ENCODE measurements at regions not wholly inside any gene's neighbourhood (a gene's known extent, or its start where the extent isn't known, plus 50 kb on each side); places are given as distances from the start of the nearest gene placed in this dataset.
"Not testable (repeated sequence)": the region's sequence is repeated elsewhere in the genome, so short reads cannot be mapped to it uniquely, and the experiment has no call there.

GRCh38 chr12:127153996-127154395, 1113.0 kb upstream of the TMEM132C start:
- no peak overlapping the region for H3K27ac ChIP-seq (ENCODE audit: low read length)
- WGBS (ENCODE audit: insufficient coverage), result 90% methylated on average over 14 of the region's 15 CpGs
- no peak for ATAC-seq

DNA sequence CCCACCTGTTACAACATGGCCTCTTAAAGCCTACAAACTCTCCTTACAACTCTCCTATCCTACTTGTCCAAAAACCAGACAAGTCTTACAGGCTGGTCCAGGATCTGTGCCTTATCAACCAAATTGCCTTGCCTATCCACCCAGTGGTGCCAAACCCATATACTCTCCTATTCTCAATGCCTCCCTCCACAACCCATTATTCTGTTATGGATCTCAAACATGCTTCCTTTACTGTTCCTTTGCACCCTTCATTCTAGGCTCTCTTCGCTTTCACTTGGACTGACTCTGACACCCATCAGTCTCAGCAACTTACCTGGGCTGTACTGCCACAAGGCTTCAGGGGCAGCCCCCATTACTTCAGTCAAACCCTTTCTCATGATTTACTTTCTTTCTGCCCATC, 1112.1 kb upstream of the TMEM132C start:
- H3K27me3 ChIP-seq (ENCODE audit: control insufficient read depth, insufficient read depth, low read length); intact Hi-C loops (cut with micrococcal nuclease); DNase-seq; H3K4me1 Mint-ChIP-seq; H3K36me3 Mint-ChIP-seq; H3K27ac ChIP-seq (ENCODE audit: low read length); H3K4me1 ChIP-seq (ENCODE audit: control insufficient read depth, insufficient read depth, low read length); ATAC-seq; H3K4me3 ChIP-seq (ENCODE audit: low read length); H3K4me3 Mint-ChIP-seq; H3K27ac Mint-ChIP-seq; H3K27me3 Mint-ChIP-seq (ENCODE audit: low read depth in 2 of 2); H3K36me3 ChIP-seq (ENCODE audit: control insufficient read depth, insufficient read depth, low read length); H3K9me3 Mint-ChIP-seq; H3K9me3 ChIP-seq (ENCODE audit: control insufficient read depth, insufficient read depth, low read length): not testable (repeated sequence)
- WGBS (ENCODE audit: insufficient coverage), result 98% methylated on average over 1 of the region's 1 CpG

More at GRCh38 chr12:127153996-127154395, 1113.0 kb upstream of the TMEM132C start:
- H3K4me1 ChIP-seq (ENCODE audit: control insufficient read depth, insufficient read depth, low read length), result no peaks in the 10 kb centered on the region
- Mint-ChIP-seq H3K27me3 (ENCODE audit: low read depth in 2 of 2) (no peaks in the 10 kb centered on the region), H3K4me1 (no peaks in the 10 kb centered on the region), H3K4me3 (no peak overlapping the region), H3K36me3 (no peaks in the 10 kb centered on the region), H3K27ac (no peak overlapping the region), H3K9me3 (no peaks in the 10 kb centered on the region)
- H3K36me3 ChIP-seq (ENCODE audit: control insufficient read depth, insufficient read depth, low read length), result no peaks in the 10 kb centered on the region
- DNase-seq, result no peak
- no peaks in the 10 kb centered on the region for H3K27me3 ChIP-seq (ENCODE audit: control insufficient read depth, insufficient read depth, low read length)
- no peak for TF ChIP-seq CTCF (IDR thresholded peaks at IDR 0.05)
- H3K9me3 ChIP-seq (ENCODE audit: control insufficient read depth, insufficient read depth, low read length), result no peaks in the 10 kb centered on the region
- intact Hi-C loops (cut with micrococcal nuclease), result no loop called here
- H3K4me3 ChIP-seq (ENCODE audit: low read length), result no peak overlapping the region

- H3K36me3 Mint-ChIP-seq; DNase-seq; H3K4me3 Mint-ChIP-seq; H3K36me3 ChIP-seq (ENCODE audit: control insufficient read depth, insufficient read depth, low read length); H3K9me3 ChIP-seq (ENCODE audit: control insufficient read depth, insufficient read depth, low read length); intact Hi-C loops (cut with micrococcal nuclease); H3K27me3 Mint-ChIP-seq (ENCODE audit: low read depth in 2 of 2); H3K4me1 Mint-ChIP-seq; H3K27ac ChIP-seq (ENCODE audit: low read length); H3K27me3 ChIP-seq (ENCODE audit: control insufficient read depth, insufficient read depth, low read length); ATAC-seq; H3K27ac Mint-ChIP-seq; H3K4me1 ChIP-seq (ENCODE audit: control insufficient read depth, insufficient read depth, low read length); H3K9me3 Mint-ChIP-seq; H3K4me3 ChIP-seq (ENCODE audit: low read length): not testable (repeated sequence)
- WGBS (ENCODE audit: insufficient coverage), result 78% methylated on average over 5 of the region's 5 CpGs
These were observed 1110.9 kb upstream of the TMEM132C start for GRCh38 chr12:127155935-127156619.

DNA sequence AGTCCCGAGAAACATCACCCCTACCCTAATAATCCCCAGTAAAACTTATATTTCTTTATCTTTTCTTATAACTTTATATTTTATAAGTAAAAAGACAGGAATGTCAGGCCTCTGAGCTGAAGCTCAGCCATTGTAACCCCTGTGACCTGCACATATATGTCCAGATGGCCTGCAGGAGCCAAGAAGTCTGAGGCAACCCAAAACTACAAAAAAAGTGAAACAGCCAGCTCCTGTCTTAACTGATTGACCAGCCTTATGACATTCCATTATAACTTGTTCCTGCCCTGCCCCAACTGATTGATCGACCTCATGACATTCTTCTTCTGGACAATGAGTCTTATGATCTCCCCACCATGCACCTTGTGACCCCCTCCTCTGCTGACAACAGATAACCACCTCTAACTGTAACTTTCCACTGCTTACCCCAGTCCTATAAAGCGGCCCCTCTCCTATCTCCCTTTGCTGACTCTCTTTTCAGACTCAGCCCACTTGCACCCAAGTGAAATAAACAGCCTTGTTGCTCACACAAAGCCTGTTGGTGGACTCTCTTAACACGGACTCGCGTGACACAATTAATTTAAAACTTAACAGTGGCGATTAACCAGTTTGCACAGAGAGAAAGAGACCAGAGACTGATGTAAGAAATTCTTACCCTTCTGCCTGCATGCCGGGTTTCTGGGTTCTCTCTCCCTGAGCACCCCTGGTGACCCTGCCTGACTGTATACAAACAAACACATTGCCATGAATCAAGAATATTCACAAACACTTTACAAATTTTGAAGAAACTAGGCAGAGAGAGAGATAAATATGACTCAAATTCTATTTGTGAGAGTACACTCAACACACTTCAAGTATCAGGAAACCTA, 1109.2 kb upstream of the TMEM132C start:
- intact Hi-C loops (cut with micrococcal nuclease); H3K4me1 ChIP-seq (ENCODE audit: control insufficient read depth, insufficient read depth, low read length); ATAC-seq; DNase-seq; H3K9me3 Mint-ChIP-seq; H3K27ac Mint-ChIP-seq; H3K36me3 ChIP-seq (ENCODE audit: control insufficient read depth, insufficient read depth, low read length); H3K27me3 Mint-ChIP-seq (ENCODE audit: low read depth in 2 of 2); H3K9me3 ChIP-seq (ENCODE audit: control insufficient read depth, insufficient read depth, low read length); H3K4me3 ChIP-seq (ENCODE audit: low read length); H3K27me3 ChIP-seq (ENCODE audit: control insufficient read depth, insufficient read depth, low read length); H3K27ac ChIP-seq (ENCODE audit: low read length); H3K4me3 Mint-ChIP-seq: not testable (repeated sequence)
- WGBS (ENCODE audit: insufficient coverage), result 87% methylated on average over 7 of the region's 8 CpGs
- H3K36me3 Mint-ChIP-seq, result peaks cover 10% of the 10 kb centered on the region
- peaks cover 5 to 14% of the 10 kb centered on the region in 2 donors for H3K4me1 Mint-ChIP-seq

Measured in natural killer cell (primary cell).